Vagina (tissue), 2 donors: ENCODE measurements at regions not wholly inside any gene's neighbourhood (a gene's known extent, or its start where the extent isn't known, plus 50 kb on each side); places are given as distances from the start of the nearest gene placed in this dataset.

Experiments used
- CTCF ChIP-seq, 3 experiments: fragments of 450-650 bp in 2 of 3; fragments of 200-600 bp in 1 of 3; sonication (generic) in 1 of 3; IDR thresholded peaks; one replicate each; pipeline ENCODE4 v1.5.1; 2017 to 2019; ENCODE audit warnings: antibody characterized with exemption in 3 of 3, mild to moderate bottlenecking in 2 of 3, moderate library complexity in 2 of 3
- POLR2A ChIP-seq, 2 donors: fragments of 450-650 bp; IDR thresholded peaks; one replicate each; pipeline ENCODE4 v1.6.1; 2017; ENCODE audit warnings: antibody characterized with exemption in 2 of 2, mild to moderate bottlenecking in 2 of 2, moderate library complexity in 2 of 2
- POLR2AphosphoS5 ChIP-seq, 2 donors: sonication (generic); formaldehyde crosslinking; IDR thresholded peaks; one replicate each; pipeline ENCODE4 v1.9.0; 2017; ENCODE audit warnings: antibody characterized with exemption in 2 of 2, mild to moderate bottlenecking in 2 of 2, low read depth in 1 of 2; ENCODE audit not compliant: insufficient read depth in 1 of 2

GRCh38 chr7:79711660-79712059 is 258.2 kb upstream of the MAGI2 start:
- TF ChIP-seq CTCF (IDR thresholded peaks at IDR 0.05) (no peak), POLR2A (IDR thresholded peaks at IDR 0.05) (no peak), POLR2AphosphoS5 (IDR thresholded peaks at IDR 0.05; ENCODE audit: insufficient read depth in 1 of 2, low read depth in 1 of 2) (no peak)
